ENCODE measurements at regions not wholly inside any gene's neighbourhood (a gene's known extent, or its start where the extent isn't known, plus 50 kb on each side); places are given as distances from the start of the nearest gene placed in this dataset.

- TF ChIP-seq POLR2A (IDR thresholded peaks at IDR 0.05; ENCODE audit: low read depth, low read length), result no peak
- no peak for TF ChIP-seq PAX5 (IDR thresholded peaks at IDR 0.05; ENCODE audit: insufficient read depth, low read length, severe bottlenecking)
These were observed 384.0 kb downstream of the TMEM121 start for GRCh38 chr14:105910426-105910825.
